ENCODE measurements at regions not wholly inside any gene's neighbourhood (a gene's known extent, or its start where the extent isn't known, plus 50 kb on each side); places are given as distances from the start of the nearest gene placed in this dataset.

GRCh38 chr12:69026336-69026735, 93.4 kb upstream of the CPM start (continued):
- TF ChIP-seq ZBTB4 (CRISPR knock-in tag; IDR thresholded peaks at IDR 0.05) (no peak), SMARCA5 (IDR thresholded peaks at IDR 0.05) (no peak), NKRF (conservative IDR thresholded peaks at IDR 0.05) (no peak), STAT3 (IDR thresholded peaks at IDR 0.05; ENCODE audit: low read depth, low read length) (no peak)

GRCh38 chr12:69027411-69027881, 94.5 kb upstream of the CPM start:
- POLR2A ChIA-PET: interaction anchor here (0.6 kb wide), 1 partner anchor 84 kb away, joined by 3 read pairs; no protein-coding TSS in a partner anchor
- Histone ChIP-seq H3K27me3 (replicated peaks in 1 of 2; ENCODE audit: control insufficient read depth in 2 of 2, insufficient read depth in 2 of 2, low read length in 1 of 2) (no peaks in the 10 kb centered on the region), H3K4me2 (ENCODE audit: control insufficient read depth, insufficient read depth) (no peak overlapping the region), H3K4me3 (no peak overlapping the region), H3K9me3 (replicated peaks; ENCODE audit: control insufficient read depth, insufficient read depth, low read length) (no peaks in the 10 kb centered on the region), H3K36me3 (ENCODE audit: control insufficient read depth in 2 of 2, insufficient read depth in 2 of 2, low read length in 1 of 2) (no peaks in the 10 kb centered on the region), H3K9ac (ENCODE audit: control insufficient read depth, insufficient read depth, low read length) (no peak overlapping the region), H3K4me1 (ENCODE audit: control insufficient read depth, insufficient read depth, low read length) (no peaks in the 10 kb centered on the region), H2AFZ (ENCODE audit: control insufficient read depth, low read depth, low read length) (no peak overlapping the region), H3K27ac (ENCODE audit: control insufficient read depth, insufficient read depth) (no peak overlapping the region), H4K20me1 (ENCODE audit: control insufficient read depth, insufficient read depth) (no peaks in the 10 kb centered on the region), H3K79me2 (ENCODE audit: control insufficient read depth, insufficient read depth, low read length) (no peaks in the 10 kb centered on the region)
- ATAC-seq (no peak), DNase-seq (ENCODE audit: low read depth, low spot score) (no peak), FAIRE-seq (no peak)
- in situ Hi-C loops (cut with MboI) (no loop called here), intact Hi-C loops (cut with micrococcal nuclease; ENCODE audit: unreplicated experiment) (no loop called here)
- WGBS (ENCODE audit: insufficient coverage, insufficient replicate concordance, low lambda C conversion rate, missing lambda C conversion rate): 45% methylated on average over 4 of the region's 4 CpGs
- CTCF ChIA-PET: interaction anchor here (0.7 kb wide), 1 partner anchor 1203 kb away, joined by 3 read pairs; no protein-coding TSS in a partner anchor
- BruUV-seq (replicated peaks): no TSS peak
- SMC1A ChIA-PET (ENCODE audit: uncharacterized antibody, unreplicated experiment): no interaction called here
- RAD21 ChIA-PET (ENCODE audit: unreplicated experiment): no interaction called here
- TF ChIP-seq BCL3 (IDR thresholded peaks at IDR 0.05; ENCODE audit: borderline replicate concordance, insufficient read depth, low read depth, low read length, poor library complexity, severe bottlenecking): no peak
- no peak for TF ChIP-seq JUNB (IDR thresholded peaks at IDR 0.05)
- no peak for TF ChIP-seq ASH2L (IDR thresholded peaks at IDR 0.05; ENCODE audit: borderline replicate concordance, low read depth)
- TF ChIP-seq ZNF207 (IDR thresholded peaks at IDR 0.05; ENCODE audit: borderline replicate concordance): no peak
- TF ChIP-seq KLF5 (IDR thresholded peaks at IDR 0.05; ENCODE audit: partially characterized antibody): no peak
- no peak for TF ChIP-seq POLR2AphosphoS5 (IDR thresholded peaks at IDR 0.05; ENCODE audit: low read length)
- no peak for TF ChIP-seq MEF2B (IDR thresholded peaks at IDR 0.05; ENCODE audit: partially characterized antibody, poor library complexity, severe bottlenecking)
- no peak for TF ChIP-seq ZBTB11 (CRISPR knock-in tag; IDR thresholded peaks at IDR 0.05)
- no peak for TF ChIP-seq WRNIP1 (IDR thresholded peaks at IDR 0.05; ENCODE audit: borderline replicate concordance, low read depth, low read length)
